GM12873 (cell line): ENCODE measurements at regions not wholly inside any gene's neighbourhood (a gene's known extent, or its start where the extent isn't known, plus 50 kb on each side); places are given as distances from the start of the nearest gene placed in this dataset.

Source experiments
- TF ChIP-seq, protein P1 (sequence below): IDR thresholded peaks from 2 replicates; pipeline ENCODE4 v1.5.1; 2012; ENCODE audit warnings: low read depth, mild to moderate bottlenecking, moderate library complexity, low read length, control low read depth; ENCODE audit not compliant: insufficient read depth; ENCODE audit errors: missing control alignments

GRCh38 chr2:145777297-145777696, 1257.4 kb upstream of the ZEB2 start:
- TF ChIP-seq, protein P1, sequence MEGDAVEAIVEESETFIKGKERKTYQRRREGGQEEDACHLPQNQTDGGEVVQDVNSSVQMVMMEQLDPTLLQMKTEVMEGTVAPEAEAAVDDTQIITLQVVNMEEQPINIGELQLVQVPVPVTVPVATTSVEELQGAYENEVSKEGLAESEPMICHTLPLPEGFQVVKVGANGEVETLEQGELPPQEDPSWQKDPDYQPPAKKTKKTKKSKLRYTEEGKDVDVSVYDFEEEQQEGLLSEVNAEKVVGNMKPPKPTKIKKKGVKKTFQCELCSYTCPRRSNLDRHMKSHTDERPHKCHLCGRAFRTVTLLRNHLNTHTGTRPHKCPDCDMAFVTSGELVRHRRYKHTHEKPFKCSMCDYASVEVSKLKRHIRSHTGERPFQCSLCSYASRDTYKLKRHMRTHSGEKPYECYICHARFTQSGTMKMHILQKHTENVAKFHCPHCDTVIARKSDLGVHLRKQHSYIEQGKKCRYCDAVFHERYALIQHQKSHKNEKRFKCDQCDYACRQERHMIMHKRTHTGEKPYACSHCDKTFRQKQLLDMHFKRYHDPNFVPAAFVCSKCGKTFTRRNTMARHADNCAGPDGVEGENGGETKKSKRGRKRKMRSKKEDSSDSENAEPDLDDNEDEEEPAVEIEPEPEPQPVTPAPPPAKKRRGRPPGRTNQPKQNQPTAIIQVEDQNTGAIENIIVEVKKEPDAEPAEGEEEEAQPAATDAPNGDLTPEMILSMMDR, result no peak

DNA sequence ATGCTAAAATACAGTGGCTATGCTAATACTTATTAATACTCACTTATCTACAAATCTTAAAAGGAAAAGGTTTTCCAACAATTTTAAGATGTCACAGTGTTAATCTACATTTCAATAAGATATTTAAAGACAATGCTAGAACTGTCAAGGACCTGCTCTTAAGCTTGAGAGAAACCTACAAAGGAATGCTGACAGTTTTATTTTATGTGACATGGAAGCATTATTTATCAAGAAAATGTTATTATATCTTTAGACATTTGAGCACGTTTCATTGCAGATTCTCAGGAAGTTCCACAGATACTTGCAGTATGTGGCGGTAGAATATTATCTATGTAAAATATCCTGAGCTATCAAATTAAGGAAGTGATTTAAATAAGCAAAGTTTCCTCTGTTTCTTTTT, 1255.7 kb upstream of the ZEB2 start:
- TF ChIP-seq, protein P1, result no peak

GRCh38 chr2:145771525-145771924, 1251.6 kb upstream of the ZEB2 start:
- TF ChIP-seq, protein P1, result no peak

GRCh38 chr2:145769011-145769716, 1249.2 kb upstream of the ZEB2 start:
- TF ChIP-seq, protein P1, result no peak

GRCh38 chr2:145765874-145766273, 1246.0 kb upstream of the ZEB2 start:
- TF ChIP-seq, protein P1, result no peak

GRCh38 chr2:145764631-145765030, 1244.7 kb upstream of the ZEB2 start:
- TF ChIP-seq, protein P1, result no peak

- TF ChIP-seq, protein P1, result no peak
These were observed 1241.1 kb upstream of the ZEB2 start for GRCh38 chr2:145760781-145761649.
